Renal pelvis (tissue), 1 donor: ENCODE measurements at regions not wholly inside any gene's neighbourhood (a gene's known extent, or its start where the extent isn't known, plus 50 kb on each side); places are given as distances from the start of the nearest gene placed in this dataset.

Experiments used
- DNase-seq: peaks from one replicate; pipeline ENCODE4 v3.0.0-alpha.2; 2013

DNA sequence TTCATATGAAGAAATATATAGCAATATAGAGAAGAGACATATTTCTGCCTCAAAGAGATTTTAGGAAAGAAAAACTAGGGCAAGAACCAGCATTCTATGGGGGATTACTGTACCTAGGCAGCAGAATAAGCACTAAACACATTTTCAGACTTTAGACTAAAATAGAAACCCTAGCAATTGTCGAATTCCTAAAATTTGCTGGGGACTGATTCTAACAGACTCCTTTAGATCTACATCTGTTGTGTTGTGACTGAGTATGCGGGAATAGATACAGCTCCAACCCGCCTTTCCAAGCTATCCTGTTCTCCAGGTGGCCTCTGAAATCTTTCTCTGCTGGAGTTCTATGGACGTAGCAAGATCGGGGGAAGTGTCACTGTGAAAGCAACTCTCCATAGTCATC, 482.2 kb downstream of the NTRK2 start:
- no peak for DNase-seq

- peak; percentile 62 for DNase-seq
Observed at GRCh38 chr9:85151162-85151561, 481.6 kb downstream of the NTRK2 start.

DNA sequence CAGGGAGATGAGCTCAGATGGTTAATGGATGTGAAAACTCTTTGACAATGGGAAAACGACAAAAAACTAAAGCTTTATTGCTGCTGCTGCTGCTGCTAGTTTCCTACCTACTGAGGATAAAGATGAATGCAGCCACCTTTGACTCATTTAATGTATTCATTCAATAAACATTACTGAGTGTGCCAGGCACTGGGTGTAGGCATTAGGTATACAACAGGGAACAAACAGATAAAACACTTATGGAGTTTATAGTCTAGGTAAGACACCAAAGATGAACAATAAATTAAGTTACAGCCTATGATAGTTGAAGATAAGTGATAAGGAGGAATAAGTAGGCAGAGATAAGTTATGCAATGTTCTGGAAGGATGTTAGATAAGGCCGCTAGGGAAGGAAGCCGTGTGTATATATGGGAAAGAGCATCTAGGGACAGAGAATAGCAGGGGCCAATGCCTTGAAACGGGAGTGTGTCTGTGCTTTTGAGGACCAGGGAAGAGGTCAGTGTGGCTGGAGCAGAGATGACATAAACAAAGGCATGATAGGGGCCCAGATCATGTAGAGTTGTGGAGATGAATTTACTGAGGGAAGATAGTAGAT, 477.6 kb downstream of the NTRK2 start:
- DNase-seq, result no peak

- DNase-seq, result no peak
Observed at GRCh38 chr9:85142968-85143367, 473.4 kb downstream of the NTRK2 start.

- DNase-seq, result no peak
Observed at GRCh38 chr9:85142496-85142911, 473.0 kb downstream of the NTRK2 start.

DNA sequence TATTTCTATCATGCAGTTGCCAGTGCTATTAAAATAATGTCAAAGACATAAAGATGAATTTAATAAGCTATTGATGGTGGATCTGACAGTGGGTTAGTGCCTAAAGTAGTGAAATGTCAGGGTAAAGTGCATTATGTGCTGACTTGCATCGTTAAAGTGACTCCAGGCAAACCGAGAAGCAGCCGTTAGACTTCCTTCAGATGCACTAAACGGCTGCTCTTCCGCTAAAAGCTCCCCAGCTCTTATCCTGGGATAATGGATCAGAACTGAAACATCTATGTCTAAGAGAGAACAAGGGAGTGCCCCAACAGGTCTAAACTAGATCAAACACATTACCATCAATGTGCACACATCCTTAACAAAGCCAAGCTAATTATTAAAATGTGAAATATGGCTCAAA, 468.2 kb downstream of the NTRK2 start:
- DNase-seq, result no peak

DNA sequence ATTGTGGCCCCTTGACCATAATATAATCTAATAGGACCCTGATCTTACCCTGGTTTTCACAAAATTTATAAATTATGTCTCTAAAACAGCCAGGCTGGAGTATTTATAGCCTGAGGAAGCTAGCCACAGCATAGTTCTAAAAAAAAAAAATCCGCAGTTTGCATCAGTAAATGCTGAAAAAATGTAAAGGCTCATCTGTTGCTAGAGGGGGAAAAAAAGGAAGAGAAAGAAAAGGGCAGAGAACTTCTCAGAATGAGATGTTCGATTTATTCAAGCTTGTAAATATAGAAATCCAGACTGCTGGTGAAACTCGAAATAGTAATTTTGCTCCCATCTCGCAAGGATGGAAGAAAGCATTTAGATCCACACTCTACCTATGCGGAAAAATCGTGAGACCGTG, 467.5 kb downstream of the NTRK2 start:
- DNase-seq, result no peak

DNA sequence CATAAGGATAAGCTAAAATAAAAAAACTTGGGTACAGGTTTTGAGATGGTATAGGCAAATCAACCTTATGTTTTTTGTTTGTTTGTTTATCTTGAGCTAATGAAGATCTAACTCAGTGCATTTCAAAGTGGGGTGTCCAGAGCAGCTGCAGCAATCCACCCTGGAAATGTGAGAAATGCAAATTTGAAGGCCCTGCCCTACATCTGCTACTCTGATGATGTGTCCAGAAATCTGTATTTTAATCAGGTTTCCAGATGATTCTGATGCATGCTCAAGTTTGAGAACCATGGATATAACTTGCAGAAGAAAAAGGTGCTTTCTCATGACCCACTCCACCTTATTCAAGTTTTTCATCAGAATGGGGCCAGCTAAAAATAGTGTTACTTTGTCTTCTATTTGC, 467.0 kb downstream of the NTRK2 start:
- no peak for DNase-seq

GRCh38 chr9:85130764-85131163, 461.2 kb downstream of the NTRK2 start:
- DNase-seq, result no peak

GRCh38 chr9:85130260-85130659, 460.7 kb downstream of the NTRK2 start:
- no peak for DNase-seq

DNA sequence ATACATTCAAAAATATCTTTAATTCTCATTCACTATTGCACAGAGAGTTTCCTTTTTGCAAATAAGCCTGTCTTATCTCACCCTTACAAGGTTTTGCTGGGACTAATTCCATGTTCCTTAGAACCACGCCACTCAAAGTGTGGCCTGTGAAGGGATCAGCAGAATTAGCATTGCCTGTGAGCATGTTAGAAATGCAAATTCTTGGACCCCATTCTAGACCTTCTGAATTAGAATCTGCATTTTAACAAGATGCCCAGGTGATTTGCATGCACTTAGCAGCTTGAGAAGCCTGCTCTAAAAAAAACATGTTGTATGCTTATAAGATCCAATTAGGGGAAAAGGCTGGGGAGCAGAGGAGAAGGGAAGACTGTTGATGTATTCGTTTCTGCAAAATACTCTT, 460.0 kb downstream of the NTRK2 start:
- DNase-seq, result no peak

GRCh38 chr9:85118990-85119755, 449.6 kb downstream of the NTRK2 start:
- DNase-seq, result no peak

GRCh38 chr9:85117831-85118230, 448.3 kb downstream of the NTRK2 start:
- DNase-seq, result no peak

GRCh38 chr9:85115473-85115872, 445.9 kb downstream of the NTRK2 start:
- no peak for DNase-seq

- DNase-seq, result no peak
Observed at GRCh38 chr9:85114799-85115198, 445.3 kb downstream of the NTRK2 start.

- no peak for DNase-seq
Observed at GRCh38 chr9:85112933-85113418, 443.4 kb downstream of the NTRK2 start.

GRCh38 chr9:85112391-85112790, 442.9 kb downstream of the NTRK2 start:
- no peak for DNase-seq

DNA sequence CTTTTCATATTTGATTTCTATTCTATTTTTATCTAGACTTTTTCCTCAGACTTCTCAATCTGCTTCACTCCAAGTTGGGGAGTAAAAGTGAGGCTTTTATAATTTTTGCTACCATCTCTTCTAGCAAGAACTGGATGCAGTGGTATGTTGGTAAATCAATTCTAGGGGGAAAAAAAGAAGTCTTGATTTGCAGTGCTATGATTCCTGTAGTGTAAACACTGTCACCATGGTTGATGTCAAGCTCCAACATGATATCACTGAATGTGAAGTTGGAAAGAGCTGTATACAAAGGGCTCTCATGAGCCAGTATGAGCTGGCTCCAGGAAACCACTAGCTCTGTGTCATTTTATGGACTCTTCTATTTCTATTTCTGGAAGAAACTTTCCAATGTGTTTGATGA, 439.2 kb downstream of the NTRK2 start:
- no peak for DNase-seq

- DNase-seq, result no peak
Observed at GRCh38 chr9:85108229-85108628, 438.7 kb downstream of the NTRK2 start.

GRCh38 chr9:85089188-85089969, 419.9 kb downstream of the NTRK2 start:
- DNase-seq, result no peak

GRCh38 chr9:85081963-85082362, 412.4 kb downstream of the NTRK2 start:
- no peak for DNase-seq

DNA sequence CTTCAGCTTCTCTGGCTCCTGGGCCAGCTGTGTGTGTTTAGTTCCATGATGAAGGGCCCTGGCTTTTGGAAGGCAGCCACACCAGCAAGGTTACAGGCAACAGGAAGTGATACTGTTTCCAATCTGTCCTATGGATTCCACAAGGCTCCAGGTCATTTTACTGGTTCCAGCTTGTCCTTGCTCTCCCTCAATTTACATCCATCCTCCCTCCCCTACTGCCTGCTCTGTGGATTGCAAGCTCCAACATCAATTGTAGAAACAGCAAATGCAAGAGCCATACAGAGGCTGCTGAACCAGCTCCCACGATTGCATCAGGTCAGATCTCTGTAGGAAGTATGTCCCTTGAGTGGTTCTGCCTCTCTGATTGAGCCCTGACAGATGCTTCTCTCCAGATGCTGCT, 409.8 kb downstream of the NTRK2 start:
- no peak for DNase-seq

- peak; percentile 10 for DNase-seq
Observed at GRCh38 chr9:85077944-85078343, 408.4 kb downstream of the NTRK2 start.
